ENCODE measurements at regions not wholly inside any gene's neighbourhood (a gene's known extent, or its start where the extent isn't known, plus 50 kb on each side); places are given as distances from the start of the nearest gene placed in this dataset.

DNA sequence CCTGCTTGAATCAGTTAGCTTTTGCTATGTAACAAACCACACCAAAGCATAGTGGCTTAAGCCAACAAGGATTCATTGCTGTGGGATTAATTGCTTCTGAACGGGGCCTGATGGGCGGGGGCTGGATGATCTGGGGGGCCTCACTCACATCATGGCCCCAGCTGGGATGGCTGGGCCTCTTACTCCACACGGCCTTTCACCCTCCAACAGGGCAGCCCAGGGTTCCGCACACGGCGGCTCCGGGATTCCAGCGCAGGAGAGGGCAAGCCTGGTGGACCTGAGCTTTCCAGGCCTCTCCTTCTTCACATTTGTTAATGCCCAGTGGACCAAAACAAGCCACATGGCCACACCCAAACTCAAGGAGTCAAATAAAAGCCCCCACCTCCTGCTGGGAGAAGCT is 86.3 kb upstream of the PHLPP1 start:
- intact Hi-C loops (cut with DNase I) = no loop called here
- DNase-seq (no peak), ATAC-seq (no peak)
- Histone ChIP-seq H3K4me1 (peaks cover 0 to 19% (median 13%) of the 10 kb centered on the region in 9 donors), H3K27ac (no peak overlapping the region), H3K27me3 (peaks cover 0 to 3% (median 0%) of the 10 kb centered on the region in 7 donors), H3K4me3 (no peak overlapping the region), H3K36me3 (no peaks in the 10 kb centered on the region), H3K9me3 (peaks cover 0 to 1% (median 0%) of the 10 kb centered on the region in 11 donors)
- 95 to 98% methylated on average over 8 of the region's 8 CpGs for WGBS, 2 donors
- TF ChIP-seq, protein P1, sequence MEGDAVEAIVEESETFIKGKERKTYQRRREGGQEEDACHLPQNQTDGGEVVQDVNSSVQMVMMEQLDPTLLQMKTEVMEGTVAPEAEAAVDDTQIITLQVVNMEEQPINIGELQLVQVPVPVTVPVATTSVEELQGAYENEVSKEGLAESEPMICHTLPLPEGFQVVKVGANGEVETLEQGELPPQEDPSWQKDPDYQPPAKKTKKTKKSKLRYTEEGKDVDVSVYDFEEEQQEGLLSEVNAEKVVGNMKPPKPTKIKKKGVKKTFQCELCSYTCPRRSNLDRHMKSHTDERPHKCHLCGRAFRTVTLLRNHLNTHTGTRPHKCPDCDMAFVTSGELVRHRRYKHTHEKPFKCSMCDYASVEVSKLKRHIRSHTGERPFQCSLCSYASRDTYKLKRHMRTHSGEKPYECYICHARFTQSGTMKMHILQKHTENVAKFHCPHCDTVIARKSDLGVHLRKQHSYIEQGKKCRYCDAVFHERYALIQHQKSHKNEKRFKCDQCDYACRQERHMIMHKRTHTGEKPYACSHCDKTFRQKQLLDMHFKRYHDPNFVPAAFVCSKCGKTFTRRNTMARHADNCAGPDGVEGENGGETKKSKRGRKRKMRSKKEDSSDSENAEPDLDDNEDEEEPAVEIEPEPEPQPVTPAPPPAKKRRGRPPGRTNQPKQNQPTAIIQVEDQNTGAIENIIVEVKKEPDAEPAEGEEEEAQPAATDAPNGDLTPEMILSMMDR (IDR thresholded peaks at IDR 0.05) = no peak

DNA sequence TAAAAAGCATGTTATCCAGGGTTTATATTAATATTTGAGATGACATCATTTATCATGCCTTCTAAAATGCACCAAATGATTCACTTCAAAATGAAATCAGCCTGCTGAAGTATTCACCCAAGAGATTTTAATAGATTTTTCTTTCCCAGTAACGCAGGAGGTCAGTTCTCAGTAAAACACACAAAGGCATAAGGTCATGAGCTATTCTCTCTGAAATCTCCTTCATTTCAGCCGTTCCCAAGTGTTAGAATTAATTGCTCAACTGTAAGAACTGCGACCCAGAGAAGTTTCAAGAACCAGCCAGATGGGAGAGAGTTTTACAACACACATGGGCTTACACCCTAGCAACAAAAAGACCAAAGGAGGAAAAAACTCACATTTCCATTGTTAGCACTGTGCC is 84.2 kb upstream of the PHLPP1 start:
- H3K36me3 ChIP-seq = no peaks in the 10 kb centered on the region
- H3K9me3 ChIP-seq = no peaks in the 10 kb centered on the region
- no peak for DNase-seq
- intact Hi-C loops (cut with DNase I) = no loop called here
- no peaks in the 10 kb centered on the region for H3K4me1 ChIP-seq
- 69 to 71% methylated on average over 3 of the region's 3 CpGs for WGBS, 2 donors
- H3K27me3 ChIP-seq = peaks cover 0 to 3% (median 0%) of the 10 kb centered on the region in 7 donors
- H3K27ac ChIP-seq = no peak overlapping the region
- no peak for ATAC-seq
- no peak overlapping the region for H3K4me3 ChIP-seq
- TF ChIP-seq, protein P1 (IDR thresholded peaks at IDR 0.05) = no peak

DNA sequence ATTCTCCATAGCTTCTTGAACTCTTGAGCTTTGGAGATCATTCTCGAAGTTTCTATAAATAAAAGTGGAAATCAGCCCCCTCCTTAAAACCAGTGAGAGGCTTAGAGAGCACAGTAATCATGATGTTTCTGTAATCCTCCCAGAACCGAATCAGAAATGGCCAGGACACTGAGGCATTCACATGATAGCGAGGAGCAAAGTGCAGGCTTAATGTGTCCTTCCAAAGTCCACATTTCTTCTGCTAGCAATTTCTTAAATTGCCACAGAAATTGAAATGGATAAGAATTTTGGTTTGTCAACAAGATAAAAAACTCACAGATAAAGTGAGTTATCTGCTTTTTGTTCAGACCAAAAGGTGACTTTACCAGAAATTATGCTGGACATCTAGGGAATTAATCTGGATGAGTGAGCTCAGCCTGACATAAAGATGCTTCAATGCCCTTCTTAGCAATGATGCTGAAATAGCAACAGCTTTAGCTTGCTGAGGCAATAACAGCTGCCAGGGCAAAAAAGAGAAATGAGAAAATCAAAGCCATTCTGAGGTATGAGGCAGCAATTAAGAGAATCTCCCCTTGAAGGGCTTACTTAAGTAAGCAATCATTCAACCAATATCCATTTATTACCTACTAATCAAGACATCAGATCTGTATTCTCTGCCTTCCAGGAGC is 82.4 kb upstream of the PHLPP1 start:
- H3K27me3 ChIP-seq = peaks cover 0 to 3% (median 0%) of the 10 kb centered on the region in 7 donors
- intact Hi-C loops (cut with DNase I) = no loop called here
- H3K36me3 ChIP-seq = no peaks in the 10 kb centered on the region
- no peak overlapping the region for H3K4me3 ChIP-seq
- no peaks in the 10 kb centered on the region for H3K4me1 ChIP-seq
- H3K9me3 ChIP-seq = no peaks in the 10 kb centered on the region
- DNase-seq (no peak), ATAC-seq (no peak)
- H3K27ac ChIP-seq = no peak overlapping the region
- TF ChIP-seq, protein P1 (IDR thresholded peaks at IDR 0.05) = no peak
- WGBS, 2 donors = 86 to 91% methylated on average over 3 of the region's 3 CpGs

- ATAC-seq (no peak), DNase-seq (no peak)
- H3K27ac ChIP-seq = no peak overlapping the region
- WGBS, 2 donors = 66 to 70% methylated on average over 2 of the region's 2 CpGs
- H3K4me3 ChIP-seq = no peak overlapping the region
- H3K27me3 ChIP-seq = peaks cover 0 to 3% (median 0%) of the 10 kb centered on the region in 7 donors
- H3K9me3 ChIP-seq = no peaks in the 10 kb centered on the region
- intact Hi-C loops (cut with DNase I) = no loop called here
- TF ChIP-seq, protein P1 (IDR thresholded peaks at IDR 0.05) = no peak
- H3K36me3 ChIP-seq = no peaks in the 10 kb centered on the region
- no peaks in the 10 kb centered on the region for H3K4me1 ChIP-seq
Measured at GRCh38 chr18:62634458-62634857, 80.9 kb upstream of the PHLPP1 start.

Measured in heart right ventricle (tissue), 16 donors.